ENCODE measurements at regions not wholly inside any gene's neighbourhood (a gene's known extent, or its start where the extent isn't known, plus 50 kb on each side); places are given as distances from the start of the nearest gene placed in this dataset.

DNA sequence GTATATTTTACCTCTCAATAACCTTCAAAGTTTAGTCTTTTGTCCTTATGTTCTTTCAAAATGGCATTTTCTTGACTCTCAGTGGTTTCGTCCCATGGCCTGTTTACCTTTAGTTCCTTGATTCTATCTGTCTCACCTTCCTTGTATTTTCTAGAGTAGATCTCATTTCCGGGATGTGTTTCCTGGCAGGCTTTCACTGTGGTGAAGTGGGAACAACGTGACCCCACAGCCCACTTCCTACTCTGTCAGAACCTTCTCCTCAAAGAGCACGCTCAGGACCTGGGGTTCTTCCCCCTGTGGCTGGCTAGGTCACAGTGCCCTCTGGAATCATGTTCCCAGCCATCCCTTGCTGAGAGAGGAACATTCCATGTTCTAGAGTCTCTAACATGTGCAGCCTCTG lies 129.9 kb upstream of the ZNF32 start:
- TF ChIP-seq, protein P1, sequence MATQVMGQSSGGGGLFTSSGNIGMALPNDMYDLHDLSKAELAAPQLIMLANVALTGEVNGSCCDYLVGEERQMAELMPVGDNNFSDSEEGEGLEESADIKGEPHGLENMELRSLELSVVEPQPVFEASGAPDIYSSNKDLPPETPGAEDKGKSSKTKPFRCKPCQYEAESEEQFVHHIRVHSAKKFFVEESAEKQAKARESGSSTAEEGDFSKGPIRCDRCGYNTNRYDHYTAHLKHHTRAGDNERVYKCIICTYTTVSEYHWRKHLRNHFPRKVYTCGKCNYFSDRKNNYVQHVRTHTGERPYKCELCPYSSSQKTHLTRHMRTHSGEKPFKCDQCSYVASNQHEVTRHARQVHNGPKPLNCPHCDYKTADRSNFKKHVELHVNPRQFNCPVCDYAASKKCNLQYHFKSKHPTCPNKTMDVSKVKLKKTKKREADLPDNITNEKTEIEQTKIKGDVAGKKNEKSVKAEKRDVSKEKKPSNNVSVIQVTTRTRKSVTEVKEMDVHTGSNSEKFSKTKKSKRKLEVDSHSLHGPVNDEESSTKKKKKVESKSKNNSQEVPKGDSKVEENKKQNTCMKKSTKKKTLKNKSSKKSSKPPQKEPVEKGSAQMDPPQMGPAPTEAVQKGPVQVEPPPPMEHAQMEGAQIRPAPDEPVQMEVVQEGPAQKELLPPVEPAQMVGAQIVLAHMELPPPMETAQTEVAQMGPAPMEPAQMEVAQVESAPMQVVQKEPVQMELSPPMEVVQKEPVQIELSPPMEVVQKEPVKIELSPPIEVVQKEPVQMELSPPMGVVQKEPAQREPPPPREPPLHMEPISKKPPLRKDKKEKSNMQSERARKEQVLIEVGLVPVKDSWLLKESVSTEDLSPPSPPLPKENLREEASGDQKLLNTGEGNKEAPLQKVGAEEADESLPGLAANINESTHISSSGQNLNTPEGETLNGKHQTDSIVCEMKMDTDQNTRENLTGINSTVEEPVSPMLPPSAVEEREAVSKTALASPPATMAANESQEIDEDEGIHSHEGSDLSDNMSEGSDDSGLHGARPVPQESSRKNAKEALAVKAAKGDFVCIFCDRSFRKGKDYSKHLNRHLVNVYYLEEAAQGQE (IDR thresholded peaks at IDR 0.05; ENCODE audit: insufficient read depth in 1 of 2, low read depth in 2 of 2, low read length in 2 of 2) = no peak
- TF ChIP-seq POLR2AphosphoS5 (IDR thresholded peaks at IDR 0.05; ENCODE audit: low read depth, low read length) (no peak), SIN3A (IDR thresholded peaks at IDR 0.05; ENCODE audit: borderline replicate concordance, insufficient read depth, low read length) (no peak), TAF1 (IDR thresholded peaks at IDR 0.05; ENCODE audit: borderline replicate concordance, insufficient read depth, low read length) (no peak)
